ENCODE measurements at regions not wholly inside any gene's neighbourhood (a gene's known extent, or its start where the extent isn't known, plus 50 kb on each side); places are given as distances from the start of the nearest gene placed in this dataset.
A peak's percentile ranks its signal among the peaks of the same experiment; 100 is the strongest.
"Not testable (repeated sequence)": the region's sequence is repeated elsewhere in the genome, so short reads cannot be mapped to it uniquely, and the experiment has no call there.

DNA sequence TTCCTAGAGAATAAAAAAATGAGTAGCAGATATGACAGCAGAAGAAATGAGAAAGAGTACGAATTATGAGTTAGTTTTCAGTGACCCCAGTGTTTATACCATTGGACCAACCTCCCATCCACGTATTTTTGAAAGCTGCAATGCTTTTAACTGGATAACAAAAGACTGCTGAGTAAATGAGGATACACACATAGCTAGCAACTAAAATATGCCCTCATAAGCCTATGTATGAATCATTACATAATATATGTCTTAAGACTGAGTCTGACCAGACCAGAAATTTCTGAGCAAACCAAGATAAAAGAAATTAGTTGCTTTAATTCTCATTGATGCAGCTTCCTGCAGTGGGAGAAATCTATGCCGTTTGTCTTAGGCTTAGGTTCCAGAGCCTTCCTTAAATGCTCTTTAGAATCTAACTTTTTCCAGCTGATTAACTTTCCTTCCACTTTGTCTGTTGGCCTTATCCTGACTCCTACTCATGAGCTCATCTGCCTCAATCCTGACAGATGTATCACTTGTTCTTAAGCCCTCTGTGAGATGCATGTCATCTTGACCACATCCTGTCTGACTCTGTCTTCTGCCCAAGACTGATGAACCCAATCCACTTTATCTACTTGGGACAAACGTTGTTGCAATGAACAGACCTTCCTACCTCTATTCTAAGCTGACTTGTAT, 301.4 kb upstream of the AADAT start:
- FAIRE-seq, result no peak

DNA sequence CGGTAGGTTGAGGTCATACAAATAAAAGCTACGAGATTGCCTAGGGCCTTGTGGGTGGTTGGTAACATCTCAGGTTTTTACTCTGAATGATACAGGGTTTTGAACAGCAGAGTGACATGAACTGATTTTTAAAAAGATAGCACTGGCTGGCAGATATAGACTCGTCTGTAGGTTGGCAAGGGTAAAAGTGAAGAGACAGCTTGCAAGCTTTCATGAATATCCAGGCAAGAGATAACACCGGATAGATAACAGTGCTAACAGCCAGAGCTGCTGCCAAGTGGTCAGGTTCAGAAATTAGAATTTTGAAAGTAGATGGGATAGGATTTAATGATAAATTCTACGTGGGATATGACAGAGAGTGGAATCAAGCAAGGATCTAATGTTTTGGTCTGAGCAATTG, 299.7 kb upstream of the AADAT start:
- FAIRE-seq, result no peak

DNA sequence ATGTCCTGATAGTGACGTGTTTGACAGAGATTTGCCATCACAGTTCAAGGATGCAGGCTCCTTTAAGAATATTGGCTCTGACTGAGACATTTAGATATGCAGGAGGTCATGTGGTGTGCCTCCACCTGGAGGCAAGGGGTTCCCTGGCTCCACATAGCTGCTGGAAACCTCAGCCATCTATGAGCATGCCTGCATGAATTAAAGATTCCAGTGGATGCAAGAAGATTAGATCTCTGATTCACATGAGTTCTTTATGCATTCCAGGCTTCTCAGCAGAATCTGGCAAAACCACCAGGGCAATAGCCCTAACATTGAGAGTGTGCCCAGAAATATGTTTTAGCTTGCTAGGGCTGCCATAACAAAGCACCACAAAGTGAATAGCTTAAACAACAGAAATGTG, 298.5 kb upstream of the AADAT start:
- FAIRE-seq, result no peak

DNA sequence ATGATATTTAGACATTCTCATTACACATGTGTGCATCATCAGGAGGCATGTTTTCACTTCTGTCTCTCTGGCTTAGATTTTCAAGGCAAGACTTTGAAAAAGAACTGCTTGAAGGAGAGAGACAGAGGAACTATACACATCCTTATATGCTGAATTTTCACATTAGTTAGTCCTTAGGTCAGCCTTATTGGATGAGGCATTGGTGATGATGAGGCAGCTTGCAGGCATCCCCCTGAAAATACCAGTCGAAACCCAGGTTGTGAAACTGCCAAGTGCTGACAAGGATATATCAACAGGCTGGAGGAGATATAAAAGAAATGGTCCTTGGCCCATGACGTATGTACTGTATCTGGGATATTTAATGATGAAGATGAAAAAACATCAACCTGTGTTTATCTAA, 297.2 kb upstream of the AADAT start:
- no peak for FAIRE-seq

DNA sequence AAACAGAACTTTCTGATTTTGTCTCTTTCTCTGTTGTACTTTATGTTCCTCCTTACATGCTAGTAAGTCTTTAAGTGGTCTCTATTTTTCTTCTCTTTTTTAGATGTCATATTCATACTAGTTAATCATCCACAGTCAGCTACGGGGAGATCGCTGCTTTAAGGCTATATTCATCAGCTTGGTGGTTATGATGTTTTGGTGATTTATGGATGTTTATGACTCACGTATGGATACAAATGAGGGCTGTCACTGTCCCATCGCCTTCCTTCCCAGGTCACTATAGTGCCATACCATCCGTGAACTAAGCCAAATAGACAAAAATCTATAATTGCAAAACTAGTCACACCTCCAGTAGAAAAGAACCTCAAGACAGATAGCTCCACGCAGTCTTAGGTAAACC, 296.8 kb upstream of the AADAT start:
- FAIRE-seq, result no peak

DNA sequence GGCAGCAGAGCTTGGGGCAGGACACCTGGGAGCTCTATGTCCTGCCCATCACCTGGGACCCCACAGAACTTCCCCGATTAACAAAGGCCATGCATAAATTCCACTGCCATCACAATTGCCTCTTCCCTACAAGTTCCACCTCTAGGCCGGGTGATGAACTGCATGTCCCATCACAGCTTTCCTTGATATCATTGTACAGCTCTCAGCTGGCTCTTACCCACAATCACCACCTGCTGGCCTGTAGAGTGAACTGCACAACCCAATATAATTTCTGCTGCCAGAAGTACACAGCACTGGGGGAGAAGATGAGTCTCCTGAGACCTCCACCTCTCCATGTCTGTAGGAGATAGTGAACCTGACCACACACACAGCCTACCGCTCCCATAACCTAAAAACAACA, 285.0 kb upstream of the AADAT start:
- FAIRE-seq, result no peak

DNA sequence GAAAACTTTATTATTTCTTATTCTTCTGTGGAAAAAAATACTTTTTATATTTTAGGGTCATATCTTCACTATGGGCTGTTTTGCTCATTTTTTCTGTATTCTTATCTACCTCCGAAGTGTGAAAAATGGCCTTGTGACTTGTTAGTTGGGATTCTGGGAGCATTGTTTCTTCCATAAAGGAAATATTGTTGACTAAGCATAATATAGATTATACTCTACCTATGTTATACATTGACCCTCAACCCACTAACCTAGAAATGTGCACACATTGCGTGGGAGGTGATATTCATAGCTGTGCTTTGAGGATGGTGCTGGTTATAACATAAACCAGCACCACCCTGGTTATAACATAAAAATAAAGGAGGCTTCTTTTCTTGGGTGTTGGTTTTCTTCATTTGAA, 259.2 kb upstream of the AADAT start:
- FAIRE-seq, result no peak

DNA sequence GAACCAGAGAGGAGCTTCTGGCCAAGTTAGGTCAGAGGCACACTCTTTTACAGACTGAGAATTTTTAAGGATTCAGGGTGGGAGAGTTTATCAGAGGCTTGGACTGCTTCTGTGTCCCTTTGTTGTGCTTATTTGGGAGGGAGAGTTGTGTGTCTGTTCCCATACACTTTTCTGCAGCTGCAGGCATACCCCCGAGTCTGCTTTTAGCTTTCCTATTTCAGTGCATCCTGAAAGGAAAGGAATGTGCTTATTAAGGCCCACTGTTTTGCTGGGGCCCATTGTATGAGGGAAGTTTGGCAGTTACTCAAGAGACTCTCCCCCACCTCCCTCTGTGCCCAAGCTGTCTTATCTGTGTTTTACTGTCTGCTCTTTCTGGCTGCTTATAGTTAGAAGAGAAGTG, 257.4 kb upstream of the AADAT start:
- FAIRE-seq, result not testable (repeated sequence)

DNA sequence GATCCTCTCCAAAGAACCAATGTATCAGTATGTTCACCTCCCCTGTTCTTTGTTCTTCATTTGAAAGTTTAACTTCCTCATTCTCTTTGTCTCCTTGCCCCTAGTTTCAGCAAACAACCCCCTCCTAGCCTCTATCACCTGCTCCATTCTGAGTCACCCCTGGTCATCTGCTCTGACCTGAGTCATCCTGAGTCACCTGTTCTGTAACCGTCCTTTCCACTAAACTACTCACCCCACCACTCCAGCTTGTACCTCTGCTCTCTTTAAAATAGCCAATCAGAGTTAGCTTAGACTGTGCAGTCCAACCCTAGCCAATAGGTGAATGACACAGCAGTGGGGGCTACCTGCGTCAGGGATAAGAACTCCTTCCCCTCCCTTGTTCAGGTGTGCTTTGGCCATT, 249.8 kb upstream of the AADAT start:
- FAIRE-seq, result no peak

DNA sequence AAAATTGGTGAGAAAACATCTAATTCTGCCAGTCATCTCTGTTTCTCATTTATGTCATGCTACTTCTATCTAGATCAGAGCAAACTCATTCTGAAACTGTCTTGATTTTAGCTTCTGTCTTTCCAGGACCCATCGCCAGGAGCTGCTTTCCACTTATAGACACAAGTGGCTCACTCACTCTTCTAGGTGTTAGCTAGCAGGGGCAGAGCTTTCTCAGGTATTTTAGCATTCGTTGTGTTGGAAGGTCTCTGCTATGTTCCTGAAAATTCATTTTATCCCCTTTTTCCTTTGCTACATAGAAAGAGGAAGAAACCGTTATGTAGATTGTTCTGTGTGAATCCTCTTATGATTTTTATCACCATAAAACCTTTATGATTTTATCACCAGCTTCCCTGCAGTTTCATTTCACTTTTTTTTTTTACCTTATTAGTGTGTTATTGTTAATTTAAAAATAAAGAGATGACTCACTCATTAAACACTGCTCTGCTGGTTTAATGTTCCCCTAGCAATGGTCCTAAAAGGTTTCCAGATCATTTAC, 246.6 kb upstream of the AADAT start:
- no peak for FAIRE-seq

DNA sequence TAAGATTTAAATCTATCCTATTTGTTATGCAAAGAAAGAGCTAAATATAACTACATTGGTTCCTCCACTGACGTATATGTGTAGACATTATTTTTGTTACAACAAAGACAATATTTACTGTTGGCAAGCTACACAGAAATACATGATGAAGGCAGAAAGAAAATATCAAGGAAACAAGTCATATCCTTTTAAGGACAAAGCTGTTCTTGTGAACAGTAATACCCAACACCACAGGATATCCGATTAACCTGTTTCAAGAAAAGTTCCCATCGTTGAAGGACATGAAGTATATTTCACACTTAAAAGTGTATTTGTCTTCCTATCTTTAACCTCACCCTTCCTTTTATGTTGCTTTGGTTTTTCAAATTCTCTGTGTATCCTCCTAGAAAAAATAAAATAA, 235.8 kb upstream of the AADAT start:
- FAIRE-seq, result no peak

DNA sequence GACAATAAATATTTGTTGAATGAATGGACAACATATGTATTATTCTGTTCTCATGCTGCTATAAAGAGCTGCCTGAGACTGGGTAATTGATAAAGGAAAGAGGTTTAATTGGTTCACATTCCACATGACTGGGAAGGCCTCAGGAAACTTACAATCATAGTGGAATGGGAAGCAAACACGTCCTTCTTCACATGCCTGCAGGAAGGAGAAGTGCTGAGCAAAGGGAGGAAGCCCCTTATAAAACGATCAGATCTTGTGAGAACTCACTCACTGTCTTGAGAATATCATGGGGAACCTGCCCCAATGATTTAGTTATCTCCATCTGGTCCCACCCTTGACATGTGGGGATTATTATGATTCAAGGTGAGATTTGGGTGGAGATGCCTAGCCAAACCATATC, 233.9 kb upstream of the AADAT start:
- no peak for FAIRE-seq

DNA sequence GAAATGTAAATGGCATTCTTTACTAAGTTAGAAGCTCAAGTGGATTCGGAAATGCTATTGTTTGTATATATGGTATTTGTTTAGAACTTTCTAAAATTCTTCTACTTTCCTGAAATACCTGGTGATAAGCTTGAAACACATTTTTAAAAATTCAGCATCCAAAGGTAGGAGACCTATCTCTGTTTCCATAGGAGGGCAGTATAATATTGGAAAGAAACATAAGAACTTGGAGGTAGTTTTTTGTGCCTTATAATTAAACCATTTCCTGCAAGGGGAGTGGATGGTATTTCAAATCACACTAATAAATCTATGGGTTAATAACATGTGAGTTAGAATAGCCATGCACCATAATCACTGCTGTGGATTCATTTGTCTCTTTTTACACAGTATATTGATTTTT, 217.4 kb upstream of the AADAT start:
- no peak for FAIRE-seq

DNA sequence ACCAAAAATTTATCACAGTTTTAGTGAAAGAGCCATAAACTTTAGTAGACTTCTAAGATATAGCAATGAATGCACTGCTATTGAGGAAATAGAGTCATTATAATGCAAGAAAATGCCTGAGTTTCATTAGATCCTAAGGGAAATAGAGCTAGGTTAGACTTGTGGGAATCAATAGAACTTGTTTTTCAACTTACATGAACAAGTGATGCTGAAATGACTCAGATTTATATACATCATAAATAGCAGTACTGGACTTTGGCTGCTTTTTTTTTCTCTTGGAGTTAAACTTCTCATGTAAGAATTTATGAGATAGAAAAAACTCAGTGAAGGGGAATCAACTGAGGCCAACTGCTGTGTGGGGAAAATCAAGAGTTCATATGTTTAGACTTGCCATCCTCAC, 216.5 kb upstream of the AADAT start:
- FAIRE-seq, result peak; percentile 18

DNA sequence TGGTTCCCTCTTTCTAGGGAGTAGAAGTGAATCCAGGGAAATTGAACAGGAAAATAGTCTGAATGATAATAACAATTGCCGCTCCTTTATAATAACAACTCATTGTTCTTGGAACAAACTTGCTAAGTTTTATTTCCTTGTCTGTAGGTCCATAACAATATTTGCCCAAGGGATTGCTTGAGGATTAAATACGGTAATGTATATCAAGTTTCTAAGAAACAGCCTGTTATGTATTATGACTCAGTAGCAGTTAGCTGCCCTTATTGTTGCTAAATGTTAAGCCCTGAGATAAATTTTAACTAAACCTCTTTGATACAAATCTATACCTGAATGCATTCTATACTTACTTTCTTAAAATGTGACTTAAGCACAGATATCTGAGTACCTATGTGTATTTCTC, 215.9 kb upstream of the AADAT start:
- no peak for FAIRE-seq

DNA sequence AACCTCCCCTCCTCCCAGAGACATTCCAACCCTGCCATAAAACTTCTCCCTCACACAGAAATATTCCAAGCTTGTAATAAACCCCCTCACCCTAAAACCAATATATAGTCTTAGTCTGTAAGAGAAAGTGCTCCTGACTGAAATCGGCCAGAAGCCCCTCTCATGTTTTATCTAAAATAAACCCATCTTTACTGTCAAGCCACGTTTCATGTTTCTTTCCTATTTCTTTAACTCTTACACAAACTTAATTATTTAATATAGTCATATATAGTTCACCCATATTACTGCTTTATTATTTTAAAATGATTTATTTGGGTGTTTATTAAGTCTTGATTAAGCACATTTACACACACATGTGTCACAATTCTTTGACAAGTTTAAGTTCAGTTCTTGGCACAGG, 191.3 kb upstream of the AADAT start:
- FAIRE-seq, result no peak

DNA sequence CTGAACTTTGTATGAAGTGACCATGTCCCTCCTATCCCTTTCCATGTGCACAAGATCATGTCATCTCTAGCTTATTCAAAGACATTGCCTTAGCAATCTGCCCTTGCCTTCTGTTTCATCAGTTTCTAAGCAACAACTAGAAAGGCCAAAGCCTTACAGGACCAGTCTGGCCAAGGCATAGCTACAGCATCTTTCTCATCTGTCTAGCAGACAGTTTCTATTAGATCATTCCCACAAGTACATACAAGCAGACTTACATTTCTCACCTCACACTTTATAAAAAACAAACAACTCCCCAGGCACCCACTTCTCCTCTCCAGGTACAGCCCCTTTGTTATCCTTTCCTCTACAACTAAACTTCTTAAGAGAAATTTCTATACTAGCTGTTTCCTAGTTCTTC, 188.7 kb upstream of the AADAT start:
- FAIRE-seq, result no peak

DNA sequence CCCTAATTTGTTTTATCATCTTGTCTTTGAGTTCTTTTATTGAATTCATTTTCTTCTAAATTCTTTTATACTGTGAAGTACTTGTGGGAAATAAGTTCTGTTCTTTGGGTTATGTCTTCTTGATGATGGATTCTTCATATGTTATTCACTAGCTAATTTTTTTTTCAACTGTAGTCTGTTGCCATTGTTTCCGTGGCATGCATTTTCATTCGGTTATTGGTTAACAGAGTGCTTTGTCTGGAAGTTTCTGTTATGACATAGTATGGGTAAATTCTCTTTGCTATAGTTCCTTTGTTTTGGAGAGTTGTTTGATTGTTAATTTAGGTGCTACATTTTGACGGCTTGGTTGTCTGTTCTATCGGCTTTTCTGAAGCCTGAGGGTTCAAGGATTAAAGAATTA, 184.9 kb upstream of the AADAT start:
- FAIRE-seq, result no peak

DNA sequence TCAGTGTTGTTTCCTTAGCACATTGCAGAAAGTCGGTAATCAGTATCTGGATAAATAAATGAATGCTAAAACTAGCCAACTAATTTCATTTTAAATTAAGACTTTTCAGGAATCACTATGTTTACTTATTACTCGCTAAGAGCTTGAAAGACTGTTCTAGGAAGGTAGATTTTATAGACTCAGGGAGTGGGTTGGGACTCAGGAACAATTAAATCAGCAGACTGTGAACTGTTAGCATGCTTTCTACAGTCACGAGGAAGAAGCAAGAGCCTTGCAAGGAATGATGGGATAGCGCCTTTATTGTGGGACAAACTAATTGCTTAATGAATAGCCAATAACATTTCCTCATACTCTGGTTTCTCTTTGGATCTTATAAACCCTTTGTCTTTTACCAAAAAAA, 183.2 kb upstream of the AADAT start:
- no peak for FAIRE-seq

DNA sequence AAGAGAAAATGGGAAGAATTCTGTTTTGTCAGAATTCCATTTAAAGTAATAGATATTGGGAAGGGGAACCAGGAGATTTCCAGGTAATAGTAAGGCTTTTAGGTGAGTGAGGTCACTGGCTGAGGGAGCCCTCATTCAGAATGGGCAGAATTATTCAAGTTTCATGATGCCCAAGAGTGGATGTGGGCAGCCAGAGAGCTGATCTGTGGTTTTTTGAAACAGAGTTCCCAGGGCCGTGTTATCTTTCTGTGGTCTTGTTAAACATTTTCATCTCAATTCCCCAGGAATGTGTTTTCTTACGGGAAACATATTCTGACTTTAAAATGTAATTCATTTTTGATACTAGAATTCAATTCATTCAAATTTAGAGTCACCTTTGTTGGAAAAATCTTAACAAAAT, 182.0 kb upstream of the AADAT start:
- no peak for FAIRE-seq

DNA sequence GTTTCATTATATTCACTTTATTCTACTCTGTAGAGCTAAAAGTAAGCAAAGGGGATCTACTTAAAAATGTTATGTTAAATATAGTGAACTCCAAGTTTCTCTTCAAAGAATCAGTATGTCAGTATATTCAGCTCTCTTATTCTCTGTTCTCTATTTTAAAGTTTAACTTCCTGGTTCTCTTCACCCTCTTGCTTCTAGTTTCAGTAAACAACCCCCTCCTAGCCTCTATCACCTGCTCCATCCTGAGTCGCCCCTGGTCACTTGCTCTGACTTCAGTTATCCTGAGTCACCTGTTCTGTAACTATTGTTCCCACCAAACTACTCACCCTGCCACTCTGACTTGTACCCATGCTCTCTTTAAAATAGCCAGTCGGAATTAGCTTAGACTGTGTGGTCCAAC, 180.9 kb upstream of the AADAT start:
- FAIRE-seq, result no peak

DNA sequence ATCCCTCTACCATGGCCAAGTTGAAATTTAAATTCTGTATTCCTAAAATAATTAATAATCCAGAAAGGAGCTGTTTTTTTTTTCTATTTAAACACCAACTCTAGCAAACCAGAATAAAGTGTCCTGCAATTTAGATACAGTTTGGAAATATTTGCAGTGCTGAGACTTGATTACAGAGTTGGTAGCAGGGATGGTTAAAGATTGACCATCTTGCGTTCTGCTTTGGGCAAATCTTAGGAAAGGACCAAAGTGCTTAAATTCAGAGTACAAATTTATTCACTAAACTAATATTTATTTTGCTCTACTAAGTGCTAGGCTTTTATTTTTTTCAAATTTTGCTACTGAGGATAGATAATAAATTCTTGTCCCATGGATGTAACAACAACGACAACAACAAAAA, 180.2 kb upstream of the AADAT start:
- no peak for FAIRE-seq

DNA sequence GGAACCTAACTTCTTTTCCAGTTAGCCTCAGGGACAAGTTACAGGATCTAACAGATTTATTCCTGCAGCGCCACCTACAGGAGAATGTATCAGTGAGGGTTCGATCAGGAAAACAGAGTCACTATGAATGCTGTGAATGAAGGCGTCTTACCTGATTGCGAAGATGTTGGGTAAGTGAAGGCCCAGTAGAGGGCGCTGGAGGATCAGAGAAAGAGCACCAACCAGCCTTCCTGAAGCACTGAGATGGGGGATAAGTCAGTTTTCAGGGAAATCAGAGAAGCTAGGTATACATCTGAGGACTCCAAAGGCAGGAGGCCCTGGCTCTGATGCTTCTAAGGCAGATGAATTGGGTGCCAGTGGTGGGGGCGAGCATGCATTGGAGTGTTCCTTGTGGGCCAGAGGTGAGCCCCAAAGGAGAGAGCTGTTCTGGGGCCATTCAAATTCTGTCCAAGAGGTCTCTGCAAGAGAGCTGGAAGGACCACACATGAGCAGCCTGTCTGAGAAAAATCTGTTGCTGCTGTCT, 169.9 kb upstream of the AADAT start:
- FAIRE-seq, result no peak

DNA sequence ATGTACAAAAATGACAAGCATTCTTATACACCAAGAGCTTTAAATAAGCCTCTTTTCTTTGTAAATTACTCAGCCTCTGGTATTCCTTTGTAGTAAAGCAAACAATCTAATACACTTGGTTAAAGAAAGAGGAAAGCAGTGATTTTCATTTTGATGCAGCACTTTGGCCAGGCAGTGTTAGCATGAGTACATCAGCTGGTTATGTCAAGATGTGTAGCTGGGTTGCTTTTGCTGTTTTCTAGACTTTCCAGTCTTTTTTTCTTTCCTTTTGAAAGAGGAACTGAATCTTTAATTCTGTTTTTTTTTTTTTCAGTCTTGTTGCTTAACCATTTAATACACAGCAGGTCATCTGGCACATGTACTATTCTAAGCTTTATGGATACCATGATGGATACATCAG, 167.1 kb upstream of the AADAT start:
- no peak for FAIRE-seq

DNA sequence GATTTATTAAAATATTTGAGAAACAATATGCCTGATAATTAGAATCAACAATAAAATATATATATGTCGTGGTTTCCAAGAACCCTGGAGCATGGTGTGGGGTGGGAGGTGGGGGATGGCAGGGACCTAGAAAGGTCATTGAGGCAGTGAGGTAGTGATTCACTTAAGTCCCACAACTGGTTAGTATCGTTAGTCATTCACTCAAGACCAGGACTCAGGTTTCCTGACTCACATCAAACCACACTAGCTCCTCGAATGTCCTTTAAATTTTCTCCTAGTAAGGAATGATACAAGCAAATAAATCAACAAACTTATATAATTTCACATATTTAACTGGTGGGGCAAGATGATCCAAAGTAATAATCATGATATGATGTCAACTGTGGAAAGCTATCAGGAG, 158.8 kb upstream of the AADAT start:
- FAIRE-seq, result no peak

Measured in colon (tissue), 2 donors.